ENCODE measurements at regions not wholly inside any gene's neighbourhood (a gene's known extent, or its start where the extent isn't known, plus 50 kb on each side); places are given as distances from the start of the nearest gene placed in this dataset.

DNA sequence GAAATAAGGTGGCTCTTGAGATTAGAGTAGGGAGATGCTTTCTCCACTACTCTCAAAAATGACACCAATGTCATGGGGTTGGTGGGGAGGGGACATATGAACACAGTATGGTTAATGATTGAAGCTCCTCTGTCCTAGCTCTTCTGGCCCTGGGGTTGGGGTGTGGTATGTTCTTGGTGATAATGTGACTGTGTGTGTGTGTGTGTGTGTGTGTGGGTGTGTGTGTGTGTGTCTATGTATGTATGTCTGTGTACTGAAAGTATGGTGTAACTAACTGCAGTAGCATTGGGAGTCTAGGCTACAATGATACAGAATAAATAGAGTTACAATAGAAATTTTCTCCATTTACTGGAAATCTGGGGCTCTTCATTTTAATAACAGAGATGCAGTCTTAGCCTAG is 121.0 kb upstream of the CD180 start:
- TF ChIP-seq BACH2 (CRISPR knock-in tag; IDR thresholded peaks at IDR 0.05; ENCODE audit: borderline replicate concordance) (no peak), PPARA (CRISPR knock-in tag; IDR thresholded peaks at IDR 0.05; ENCODE audit: borderline replicate concordance) (no peak)
- ATAC-seq = no peak

DNA sequence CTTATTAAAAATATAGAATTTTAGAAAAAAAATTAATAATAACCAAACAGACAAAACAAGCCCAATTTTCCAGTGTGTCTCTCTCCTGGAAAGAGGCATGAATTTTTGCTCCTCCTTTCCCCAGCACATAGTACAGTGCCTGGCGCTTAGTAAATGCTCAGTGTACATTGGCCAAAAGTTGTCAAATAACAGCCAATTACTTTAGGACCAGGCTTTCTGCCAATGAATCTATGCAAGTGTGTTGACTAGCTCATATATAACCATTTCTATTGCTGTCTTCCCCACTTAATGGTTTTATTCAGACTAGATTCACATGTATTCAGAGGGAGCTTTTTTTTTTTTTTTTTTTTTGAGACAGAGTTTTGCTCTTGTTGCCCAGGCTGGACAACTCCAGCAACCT is 120.1 kb upstream of the CD180 start:
- no peak for ATAC-seq
- TF ChIP-seq PPARA (CRISPR knock-in tag; IDR thresholded peaks at IDR 0.05; ENCODE audit: borderline replicate concordance) = no peak
- no peak for TF ChIP-seq ZFP3 (CRISPR knock-in tag; IDR thresholded peaks at IDR 0.05)
- TF ChIP-seq ESRRG (CRISPR knock-in tag; IDR thresholded peaks at IDR 0.05) = no peak
- TF ChIP-seq GLIS3 (CRISPR knock-in tag; IDR thresholded peaks at IDR 0.05) = no peak

DNA sequence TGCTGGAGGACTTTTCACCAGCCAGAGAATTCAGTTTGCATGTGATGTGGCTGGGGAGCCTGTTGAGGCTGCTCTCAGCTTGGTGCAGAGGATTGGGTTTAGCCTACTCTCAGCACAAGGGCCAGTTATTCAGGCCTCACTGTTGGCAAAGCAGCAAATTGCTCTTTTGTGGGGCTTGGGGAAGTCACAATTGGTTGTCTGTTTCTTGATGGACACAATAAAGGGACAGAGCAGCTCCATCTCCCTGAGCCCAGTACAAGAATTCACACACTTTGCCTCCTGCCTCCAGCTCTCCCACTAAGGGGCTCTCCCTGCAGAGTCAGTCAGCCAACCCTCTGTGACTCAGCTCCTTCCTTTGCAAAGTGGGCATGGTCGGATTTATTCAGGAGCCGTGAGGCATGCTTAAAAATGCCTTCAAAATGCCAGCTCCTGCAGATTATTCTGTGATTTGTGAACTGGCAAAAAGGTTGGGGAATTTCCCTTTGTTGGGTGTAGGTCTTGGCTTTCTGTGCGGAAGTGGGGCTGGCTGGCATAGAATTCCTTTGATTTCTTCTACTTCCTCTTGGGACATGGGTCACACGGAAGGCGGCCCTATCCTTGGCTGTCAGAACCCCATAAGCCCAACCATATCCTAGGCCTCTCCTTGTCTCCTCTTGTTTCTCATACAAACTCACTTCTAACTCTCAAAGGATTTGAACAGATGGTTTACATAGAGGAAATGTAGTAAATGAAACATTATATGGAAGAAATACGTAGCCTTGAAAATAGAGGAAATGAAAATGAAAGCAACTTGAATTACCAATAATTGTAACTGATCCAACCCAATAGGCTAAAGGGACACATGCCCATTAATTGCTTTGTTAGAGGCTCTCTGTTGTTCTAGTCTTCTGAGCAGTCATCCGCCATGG is 118.7 kb upstream of the CD180 start:
- ATAC-seq = peak; percentile 87
- TF ChIP-seq SNAI2 (CRISPR knock-in tag; IDR thresholded peaks at IDR 0.05) (no peak), OSR1 (CRISPR knock-in tag; IDR thresholded peaks at IDR 0.05) (no peak), GLIS3 (CRISPR knock-in tag; IDR thresholded peaks at IDR 0.05) (no peak), ZFP30 (CRISPR knock-in tag; IDR thresholded peaks at IDR 0.05) (no peak), RARB (CRISPR knock-in tag; IDR thresholded peaks at IDR 0.05) (no peak), TOX (CRISPR knock-in tag; IDR thresholded peaks at IDR 0.05; ENCODE audit: borderline replicate concordance) (no peak), PPARA (CRISPR knock-in tag; IDR thresholded peaks at IDR 0.05; ENCODE audit: borderline replicate concordance) (no peak), ARNTL (CRISPR knock-in tag; IDR thresholded peaks at IDR 0.05; ENCODE audit: borderline replicate concordance, low read depth) (no peak), ZNF8 (CRISPR knock-in tag; IDR thresholded peaks at IDR 0.05) (no peak), ZFP3 (CRISPR knock-in tag; IDR thresholded peaks at IDR 0.05) (no peak), ISL1 (CRISPR knock-in tag; IDR thresholded peaks at IDR 0.05) (no peak)
- TF ChIP-seq, protein P1, sequence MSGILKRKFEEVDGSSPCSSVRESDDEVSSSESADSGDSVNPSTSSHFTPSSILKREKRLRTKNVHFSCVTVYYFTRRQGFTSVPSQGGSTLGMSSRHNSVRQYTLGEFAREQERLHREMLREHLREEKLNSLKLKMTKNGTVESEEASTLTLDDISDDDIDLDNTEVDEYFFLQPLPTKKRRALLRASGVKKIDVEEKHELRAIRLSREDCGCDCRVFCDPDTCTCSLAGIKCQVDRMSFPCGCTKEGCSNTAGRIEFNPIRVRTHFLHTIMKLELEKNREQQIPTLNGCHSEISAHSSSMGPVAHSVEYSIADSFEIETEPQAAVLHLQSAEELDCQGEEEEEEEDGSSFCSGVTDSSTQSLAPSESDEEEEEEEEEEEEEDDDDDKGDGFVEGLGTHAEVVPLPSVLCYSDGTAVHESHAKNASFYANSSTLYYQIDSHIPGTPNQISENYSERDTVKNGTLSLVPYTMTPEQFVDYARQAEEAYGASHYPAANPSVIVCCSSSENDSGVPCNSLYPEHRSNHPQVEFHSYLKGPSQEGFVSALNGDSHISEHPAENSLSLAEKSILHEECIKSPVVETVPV (CRISPR knock-in tag; IDR thresholded peaks at IDR 0.05) = no peak
- TF ChIP-seq, protein P2, sequence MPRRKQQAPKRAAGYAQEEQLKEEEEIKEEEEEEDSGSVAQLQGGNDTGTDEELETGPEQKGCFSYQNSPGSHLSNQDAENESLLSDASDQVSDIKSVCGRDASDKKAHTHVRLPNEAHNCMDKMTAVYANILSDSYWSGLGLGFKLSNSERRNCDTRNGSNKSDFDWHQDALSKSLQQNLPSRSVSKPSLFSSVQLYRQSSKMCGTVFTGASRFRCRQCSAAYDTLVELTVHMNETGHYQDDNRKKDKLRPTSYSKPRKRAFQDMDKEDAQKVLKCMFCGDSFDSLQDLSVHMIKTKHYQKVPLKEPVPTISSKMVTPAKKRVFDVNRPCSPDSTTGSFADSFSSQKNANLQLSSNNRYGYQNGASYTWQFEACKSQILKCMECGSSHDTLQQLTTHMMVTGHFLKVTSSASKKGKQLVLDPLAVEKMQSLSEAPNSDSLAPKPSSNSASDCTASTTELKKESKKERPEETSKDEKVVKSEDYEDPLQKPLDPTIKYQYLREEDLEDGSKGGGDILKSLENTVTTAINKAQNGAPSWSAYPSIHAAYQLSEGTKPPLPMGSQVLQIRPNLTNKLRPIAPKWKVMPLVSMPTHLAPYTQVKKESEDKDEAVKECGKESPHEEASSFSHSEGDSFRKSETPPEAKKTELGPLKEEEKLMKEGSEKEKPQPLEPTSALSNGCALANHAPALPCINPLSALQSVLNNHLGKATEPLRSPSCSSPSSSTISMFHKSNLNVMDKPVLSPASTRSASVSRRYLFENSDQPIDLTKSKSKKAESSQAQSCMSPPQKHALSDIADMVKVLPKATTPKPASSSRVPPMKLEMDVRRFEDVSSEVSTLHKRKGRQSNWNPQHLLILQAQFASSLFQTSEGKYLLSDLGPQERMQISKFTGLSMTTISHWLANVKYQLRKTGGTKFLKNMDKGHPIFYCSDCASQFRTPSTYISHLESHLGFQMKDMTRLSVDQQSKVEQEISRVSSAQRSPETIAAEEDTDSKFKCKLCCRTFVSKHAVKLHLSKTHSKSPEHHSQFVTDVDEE (CRISPR knock-in tag; IDR thresholded peaks at IDR 0.05) = no peak
- TF ChIP-seq, protein P3, sequence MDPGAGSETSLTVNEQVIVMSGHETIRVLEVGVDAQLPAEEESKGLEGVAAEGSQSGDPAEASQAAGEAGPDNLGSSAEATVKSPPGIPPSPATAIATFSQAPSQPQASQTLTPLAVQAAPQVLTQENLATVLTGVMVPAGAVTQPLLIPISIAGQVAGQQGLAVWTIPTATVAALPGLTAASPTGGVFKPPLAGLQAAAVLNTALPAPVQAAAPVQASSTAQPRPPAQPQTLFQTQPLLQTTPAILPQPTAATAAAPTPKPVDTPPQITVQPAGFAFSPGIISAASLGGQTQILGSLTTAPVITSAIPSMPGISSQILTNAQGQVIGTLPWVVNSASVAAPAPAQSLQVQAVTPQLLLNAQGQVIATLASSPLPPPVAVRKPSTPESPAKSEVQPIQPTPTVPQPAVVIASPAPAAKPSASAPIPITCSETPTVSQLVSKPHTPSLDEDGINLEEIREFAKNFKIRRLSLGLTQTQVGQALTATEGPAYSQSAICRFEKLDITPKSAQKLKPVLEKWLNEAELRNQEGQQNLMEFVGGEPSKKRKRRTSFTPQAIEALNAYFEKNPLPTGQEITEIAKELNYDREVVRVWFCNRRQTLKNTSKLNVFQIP (CRISPR knock-in tag; IDR thresholded peaks at IDR 0.05; ENCODE audit: borderline replicate concordance, low read depth) = no peak
- TF ChIP-seq, protein P4, sequence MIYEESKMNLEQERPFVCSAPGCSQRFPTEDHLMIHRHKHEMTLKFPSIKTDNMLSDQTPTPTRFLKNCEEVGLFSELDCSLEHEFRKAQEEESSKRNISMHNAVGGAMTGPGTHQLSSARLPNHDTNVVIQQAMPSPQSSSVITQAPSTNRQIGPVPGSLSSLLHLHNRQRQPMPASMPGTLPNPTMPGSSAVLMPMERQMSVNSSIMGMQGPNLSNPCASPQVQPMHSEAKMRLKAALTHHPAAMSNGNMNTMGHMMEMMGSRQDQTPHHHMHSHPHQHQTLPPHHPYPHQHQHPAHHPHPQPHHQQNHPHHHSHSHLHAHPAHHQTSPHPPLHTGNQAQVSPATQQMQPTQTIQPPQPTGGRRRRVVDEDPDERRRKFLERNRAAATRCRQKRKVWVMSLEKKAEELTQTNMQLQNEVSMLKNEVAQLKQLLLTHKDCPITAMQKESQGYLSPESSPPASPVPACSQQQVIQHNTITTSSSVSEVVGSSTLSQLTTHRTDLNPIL (CRISPR knock-in tag; IDR thresholded peaks at IDR 0.05; ENCODE audit: low read depth) = no peak

DNA sequence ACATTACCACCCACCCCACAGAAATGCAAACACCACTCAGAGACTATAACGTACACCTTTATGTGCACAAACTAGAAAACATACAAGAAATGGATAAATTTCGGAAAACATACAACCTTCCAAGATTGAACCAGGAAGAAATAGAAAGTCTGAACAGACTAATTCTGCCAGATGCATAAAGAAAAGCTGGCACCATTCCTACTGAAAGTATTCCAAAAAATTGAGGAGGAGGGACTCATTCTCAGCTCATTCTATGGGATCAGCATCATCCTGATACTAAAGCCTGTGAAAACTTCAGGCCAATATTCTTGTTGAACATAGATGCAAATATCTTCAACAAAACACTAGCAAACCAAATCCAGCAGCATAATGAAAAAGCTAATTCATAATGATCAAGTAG is 115.1 kb upstream of the CD180 start:
- ATAC-seq = no peak
- TF ChIP-seq TOX (CRISPR knock-in tag; IDR thresholded peaks at IDR 0.05; ENCODE audit: borderline replicate concordance) = no peak
- TF ChIP-seq ZNF565 (CRISPR knock-in tag; conservative IDR thresholded peaks at IDR 0.05; ENCODE audit: low read depth) = no peak
- TF ChIP-seq, protein P3 (CRISPR knock-in tag; IDR thresholded peaks at IDR 0.05; ENCODE audit: borderline replicate concordance, low read depth) = no peak
- TF ChIP-seq ZFP30 (CRISPR knock-in tag; IDR thresholded peaks at IDR 0.05) = no peak
- TF ChIP-seq, protein P2 (CRISPR knock-in tag; IDR thresholded peaks at IDR 0.05) = no peak
- TF ChIP-seq BACH2 (CRISPR knock-in tag; IDR thresholded peaks at IDR 0.05; ENCODE audit: borderline replicate concordance) = no peak

Data from SK-N-SH treated with all-trans-retinoic acid at 6 μM for 48 hours (cell line).